Activated CD8-positive, alpha-beta T cell treated with anti-CD3 and anti-CD28 coated beads for 36 hours (primary cell): ENCODE measurements at regions not wholly inside any gene's neighbourhood (a gene's known extent, or its start where the extent isn't known, plus 50 kb on each side); places are given as distances from the start of the nearest gene placed in this dataset.
"Not testable (repeated sequence)": the region's sequence is repeated elsewhere in the genome, so short reads cannot be mapped to it uniquely, and the experiment has no call there.

ENCODE experiments used
- ATAC-seq: fragments of 200-7000 bp; cut with Tn5 transposase; one replicate; pipeline ENCODE4 v1.10.0; 2021; ENCODE audit warnings: mild to moderate bottlenecking, moderate library complexity
- CTCF ChIA-PET: fragments of 350-600 bp; sonication (Branson Sonifier 250); formaldehyde crosslinking; loops from one replicate; lab custom pipeline; 2021; ENCODE audit warnings: antibody characterized with exemption; lab: Charles Lee
- POLR2A ChIA-PET: fragments of 350-600 bp; sonication (Branson Sonifier 250); formaldehyde crosslinking; loops from one replicate; lab custom pipeline; 2021; ENCODE audit warnings: antibody characterized with exemption; lab: Charles Lee
- DNase-seq: peaks from one replicate; pipeline ENCODE4 v3.0.0-alpha.2; 2020
- H3K27ac Mint-ChIP-seq: one replicate; pipeline ENCODE4 v1.8.0; 2021; ENCODE audit warnings: mild to moderate bottlenecking, mixed read lengths
- H3K27me3 Mint-ChIP-seq: one replicate; pipeline ENCODE4 v1.8.0; 2021; ENCODE audit warnings: mixed read lengths
- H3K36me3 Mint-ChIP-seq: one replicate; pipeline ENCODE4 v1.8.0; 2021; ENCODE audit warnings: low read depth, mixed read lengths
- H3K4me1 Mint-ChIP-seq: one replicate; pipeline ENCODE4 v1.8.0; 2021; ENCODE audit warnings: low read depth, mixed read lengths
- H3K4me3 Mint-ChIP-seq: one replicate; pipeline ENCODE4 v1.8.0; 2021; ENCODE audit warnings: mild to moderate bottlenecking, moderate library complexity, mixed read lengths
- H3K9me3 Mint-ChIP-seq: one replicate; pipeline ENCODE4 v1.8.0; 2021; ENCODE audit warnings: mixed read lengths
- CTCF ChIP-seq: fragments of 200-600 bp; IDR thresholded peaks from one replicate; pipeline ENCODE4 v1.8.0; 2022; ENCODE audit warnings: antibody characterized with exemption, mild to moderate bottlenecking
- intact Hi-C: fragments of 100-400 bp; cut with micrococcal nuclease; formaldehyde crosslinking; loops from one replicate; pipeline ENCODE4 v1.10.0; 2022

- POLR2A ChIA-PET, result no interaction called here
- H3K36me3 Mint-ChIP-seq, result no peaks in the 10 kb centered on the region
- H3K4me1 Mint-ChIP-seq, result no peaks in the 10 kb centered on the region
- H3K9me3 Mint-ChIP-seq, result no peaks in the 10 kb centered on the region
- H3K27me3 Mint-ChIP-seq, result peaks cover 23% of the 10 kb centered on the region
- no peak for TF ChIP-seq CTCF
- CTCF ChIA-PET, result interaction anchor here (0.6 kb wide), 1 partner anchor 36 kb away, joined by 3 read pairs; no protein-coding TSS in a partner anchor
- no peak overlapping the region for H3K4me3 Mint-ChIP-seq
- intact Hi-C loops, result no loop called here
- ATAC-seq (no peak), DNase-seq (no peak)
- H3K27ac Mint-ChIP-seq, result no peak overlapping the region
These were observed 62.7 kb upstream of the TMEM252 start for GRCh38 chr9:68603371-68603770.

- no peak for DNase-seq
- CTCF ChIA-PET, result no interaction called here
- peaks cover 13% of the 10 kb centered on the region for H3K27me3 Mint-ChIP-seq
- H3K4me1 Mint-ChIP-seq, result no peaks in the 10 kb centered on the region
- TF ChIP-seq CTCF, result no peak
- no peak for ATAC-seq
- no peak overlapping the region for H3K27ac Mint-ChIP-seq
- intact Hi-C loops, result no loop called here
- no peaks in the 10 kb centered on the region for H3K36me3 Mint-ChIP-seq
- H3K4me3 Mint-ChIP-seq, result no peak overlapping the region
- POLR2A ChIA-PET, result no interaction called here
- no peaks in the 10 kb centered on the region for H3K9me3 Mint-ChIP-seq
These were observed 68.1 kb upstream of the TMEM252 start for GRCh38 chr9:68608763-68609162.

- no peak overlapping the region for H3K4me3 Mint-ChIP-seq
These were observed 69.3 kb upstream of the TMEM252 start for GRCh38 chr9:68609901-68610415.

GRCh38 chr9:68614121-68614520 is 73.4 kb upstream of the TMEM252 start:
- Mint-ChIP-seq H3K4me3 (no peak overlapping the region), H3K4me1 (no peaks in the 10 kb centered on the region)

More at GRCh38 chr9:68609901-68610415, 69.3 kb upstream of the TMEM252 start:
- Mint-ChIP-seq H3K27ac (no peak overlapping the region), H3K27me3 (peaks cover 7% of the 10 kb centered on the region), H3K36me3 (no peaks in the 10 kb centered on the region), H3K9me3 (no peaks in the 10 kb centered on the region), H3K4me1 (no peaks in the 10 kb centered on the region)
- no peak for TF ChIP-seq CTCF
- DNase-seq, result no peak
- ChIA-PET POLR2A (no interaction called here), CTCF (no interaction called here)
- intact Hi-C loops, result no loop called here
- ATAC-seq, result no peak

GRCh38 chr9:68617011-68617410 is 76.3 kb upstream of the TMEM252 start:
- H3K27ac Mint-ChIP-seq, ATAC-seq, H3K36me3 Mint-ChIP-seq, H3K9me3 Mint-ChIP-seq, H3K4me3 Mint-ChIP-seq, H3K27me3 Mint-ChIP-seq, intact Hi-C loops, CTCF ChIA-PET, POLR2A ChIA-PET, H3K4me1 Mint-ChIP-seq, DNase-seq: not testable (repeated sequence)

More at GRCh38 chr9:68614121-68614520, 73.4 kb upstream of the TMEM252 start:
- DNase-seq (no peak), ATAC-seq (no peak)
- no peaks in the 10 kb centered on the region for H3K36me3 Mint-ChIP-seq
- H3K27me3 Mint-ChIP-seq, result peaks cover 5% of the 10 kb centered on the region
- intact Hi-C loops, result no loop called here
- ChIA-PET CTCF (no interaction called here), POLR2A (no interaction called here)
- no peaks in the 10 kb centered on the region for H3K9me3 Mint-ChIP-seq
- H3K27ac Mint-ChIP-seq, result no peak overlapping the region
- no peak for TF ChIP-seq CTCF

GRCh38 chr9:68619072-68619471 is 78.4 kb upstream of the TMEM252 start:
- H3K27ac Mint-ChIP-seq, result no peak overlapping the region
- H3K27me3 Mint-ChIP-seq, result peaks cover 8% of the 10 kb centered on the region
- H3K9me3 Mint-ChIP-seq, result no peaks in the 10 kb centered on the region
- ChIA-PET POLR2A (no interaction called here), CTCF (no interaction called here)
- no peak overlapping the region for H3K4me3 Mint-ChIP-seq
- ATAC-seq (no peak), DNase-seq (no peak)
- intact Hi-C loops, result no loop called here
- no peak for TF ChIP-seq CTCF
- H3K36me3 Mint-ChIP-seq, result no peaks in the 10 kb centered on the region
- H3K4me1 Mint-ChIP-seq, result no peaks in the 10 kb centered on the region
